ENCODE measurements at regions not wholly inside any gene's neighbourhood (a gene's known extent, or its start where the extent isn't known, plus 50 kb on each side); places are given as distances from the start of the nearest gene placed in this dataset.

DNA sequence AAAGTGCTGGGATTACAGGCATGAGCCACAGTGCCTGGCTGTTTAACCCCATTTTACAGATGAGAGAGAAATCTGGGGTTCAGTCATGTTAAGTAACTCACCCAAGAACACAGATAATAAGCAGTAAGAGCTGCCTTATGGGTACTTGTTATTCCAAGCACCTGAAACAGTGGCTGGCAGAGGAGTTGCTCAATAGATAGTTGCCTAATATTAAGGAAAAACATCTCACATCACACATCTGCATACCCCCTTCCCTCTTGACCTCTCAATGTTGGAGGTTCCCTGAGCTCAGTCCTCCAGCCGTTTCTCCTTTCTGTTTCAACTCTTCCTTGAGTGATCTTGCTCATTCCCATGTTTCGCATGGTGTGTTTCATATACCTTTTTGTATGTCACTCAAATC, 401.9 kb downstream of the KLF12 start:
- DNase-seq (ENCODE audit: low spot score) (no peak), ATAC-seq (no peak)
- CTCF ChIA-PET: interaction anchor here (1.6 kb wide), 1 partner anchor 35 kb away, joined by 7 read pairs; no protein-coding TSS in a partner anchor
- POLR2A ChIA-PET: no interaction called here
- no peaks in the 10 kb centered on the region for H3K36me3 Mint-ChIP-seq
- no peak overlapping the region for H3K4me3 Mint-ChIP-seq
- peaks cover 16% of the 10 kb centered on the region for H3K27me3 Mint-ChIP-seq (ENCODE audit: low read depth)
- H3K9me3 Mint-ChIP-seq: no peaks in the 10 kb centered on the region
- no peak overlapping the region for H3K27ac Mint-ChIP-seq
- H3K4me1 Mint-ChIP-seq: peaks cover 46% of the 10 kb centered on the region
- no peak for TF ChIP-seq ZNF671 (CRISPR knock-in tag; IDR thresholded peaks at IDR 0.05)
- TF ChIP-seq NFATC4 (CRISPR knock-in tag; IDR thresholded peaks at IDR 0.05): no peak

GRCh38 chr13:73731564-73731963, 402.6 kb downstream of the KLF12 start:
- TF ChIP-seq RELA (CRISPR knock-in tag; IDR thresholded peaks at IDR 0.05; ENCODE audit: borderline replicate concordance): no peak
- TF ChIP-seq E2F1 (CRISPR knock-in tag; IDR thresholded peaks at IDR 0.05): no peak
- TF ChIP-seq TCF7 (CRISPR knock-in tag; IDR thresholded peaks at IDR 0.05; ENCODE audit: low read depth): no peak
- no peak for TF ChIP-seq GRHL2 (CRISPR knock-in tag; IDR thresholded peaks at IDR 0.05; ENCODE audit: insufficient replicate concordance, severe bottlenecking)
- no peak for TF ChIP-seq ZNF423 (CRISPR knock-in tag; IDR thresholded peaks at IDR 0.05)
- TF ChIP-seq STAT6 (CRISPR knock-in tag; conservative IDR thresholded peaks at IDR 0.05; ENCODE audit: low read depth): no peak
- TF ChIP-seq TEAD1 (CRISPR knock-in tag; IDR thresholded peaks at IDR 0.05): no peak
- TF ChIP-seq HMGA2 (CRISPR knock-in tag; IDR thresholded peaks at IDR 0.05): no peak
- no peak for TF ChIP-seq FOXJ3 (CRISPR knock-in tag; IDR thresholded peaks at IDR 0.05; ENCODE audit: borderline replicate concordance)
- TF ChIP-seq, protein P1, sequence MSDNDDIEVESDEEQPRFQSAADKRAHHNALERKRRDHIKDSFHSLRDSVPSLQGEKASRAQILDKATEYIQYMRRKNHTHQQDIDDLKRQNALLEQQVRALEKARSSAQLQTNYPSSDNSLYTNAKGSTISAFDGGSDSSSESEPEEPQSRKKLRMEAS (CRISPR knock-in tag; IDR thresholded peaks at IDR 0.05): no peak
- TF ChIP-seq PRDM15 (CRISPR knock-in tag; IDR thresholded peaks at IDR 0.05): no peak
- TF ChIP-seq MYBL2 (CRISPR knock-in tag; IDR thresholded peaks at IDR 0.05): no peak
- TF ChIP-seq, protein P2, sequence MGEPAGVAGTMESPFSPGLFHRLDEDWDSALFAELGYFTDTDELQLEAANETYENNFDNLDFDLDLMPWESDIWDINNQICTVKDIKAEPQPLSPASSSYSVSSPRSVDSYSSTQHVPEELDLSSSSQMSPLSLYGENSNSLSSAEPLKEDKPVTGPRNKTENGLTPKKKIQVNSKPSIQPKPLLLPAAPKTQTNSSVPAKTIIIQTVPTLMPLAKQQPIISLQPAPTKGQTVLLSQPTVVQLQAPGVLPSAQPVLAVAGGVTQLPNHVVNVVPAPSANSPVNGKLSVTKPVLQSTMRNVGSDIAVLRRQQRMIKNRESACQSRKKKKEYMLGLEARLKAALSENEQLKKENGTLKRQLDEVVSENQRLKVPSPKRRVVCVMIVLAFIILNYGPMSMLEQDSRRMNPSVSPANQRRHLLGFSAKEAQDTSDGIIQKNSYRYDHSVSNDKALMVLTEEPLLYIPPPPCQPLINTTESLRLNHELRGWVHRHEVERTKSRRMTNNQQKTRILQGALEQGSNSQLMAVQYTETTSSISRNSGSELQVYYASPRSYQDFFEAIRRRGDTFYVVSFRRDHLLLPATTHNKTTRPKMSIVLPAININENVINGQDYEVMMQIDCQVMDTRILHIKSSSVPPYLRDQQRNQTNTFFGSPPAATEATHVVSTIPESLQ (CRISPR knock-in tag; IDR thresholded peaks at IDR 0.05): no peak
- ATAC-seq (peak; percentile 79), DNase-seq (ENCODE audit: low spot score) (no peak)
- POLR2A ChIA-PET: no interaction called here
- Mint-ChIP-seq H3K27ac (no peak overlapping the region), H3K36me3 (no peaks in the 10 kb centered on the region), H3K4me1 (peaks cover 45% of the 10 kb centered on the region), H3K9me3 (no peaks in the 10 kb centered on the region), H3K4me3 (no peak overlapping the region), H3K27me3 (ENCODE audit: low read depth) (peaks cover 16% of the 10 kb centered on the region)
- CTCF ChIA-PET: interaction anchor here (0.9 to 1.6 kb wide), 2 partner anchors 36 to 555 kb away, joined by 5 to 7 read pairs; no protein-coding TSS in a partner anchor

All from WTC11 (cell line).